CD14-positive monocyte (primary cell): ENCODE measurements at regions not wholly inside any gene's neighbourhood (a gene's known extent, or its start where the extent isn't known, plus 50 kb on each side); places are given as distances from the start of the nearest gene placed in this dataset.

ENCODE experiments used
- DNase-seq, 3 donors: peaks; one replicate each; pipeline ENCODE4 v3.0.0-alpha.2; 2011 to 2022
- H2AFZ ChIP-seq: 2 replicates; pipeline ENCODE4 v1.6.0; 2012; ENCODE audit warnings: mild to moderate bottlenecking, low read depth, low read length, inconsistent platforms; ENCODE audit not compliant: insufficient read depth, poor library complexity, severe bottlenecking
- H3K27ac ChIP-seq, 2 donors: 1 replicate in 1 of 2; 2 replicates in 1 of 2; pipeline ENCODE4 v1.5.1; 2012 to 2013; ENCODE audit warnings: low read length in 2 of 2, control low read depth in 1 of 2, inconsistent platforms in 1 of 2, low read depth in 1 of 2, mild to moderate bottlenecking in 1 of 2
- H3K27me3 ChIP-seq, 2 donors: one replicate each; pipeline versions ENCODE4 v1.6.0 to v1.6.1; 2011 to 2013; ENCODE audit warnings: low read length in 2 of 2; ENCODE audit not compliant: control insufficient read depth in 2 of 2, insufficient read depth in 2 of 2
- H3K36me3 ChIP-seq, 2 donors: replicated peaks in 1 of 2; 1 replicate in 1 of 2; 2 replicates in 1 of 2; pipeline versions ENCODE4 v1.5.1 to v1.6.1; 2012 to 2013; ENCODE audit warnings: low read length in 2 of 2, control low read depth in 1 of 2, inconsistent platforms in 1 of 2, mild to moderate bottlenecking in 1 of 2; ENCODE audit not compliant: insufficient read depth in 2 of 2, control insufficient read depth in 1 of 2
- H3K4me1 ChIP-seq, 2 donors: 1 replicate in 1 of 2; 2 replicates in 1 of 2; pipeline versions ENCODE4 v1.5.1 to v1.6.1; 2012 to 2013; ENCODE audit warnings: low read length in 2 of 2, control low read depth in 1 of 2, inconsistent platforms in 1 of 2, mild to moderate bottlenecking in 1 of 2, moderate library complexity in 1 of 2; ENCODE audit not compliant: insufficient read depth in 2 of 2, control insufficient read depth in 1 of 2
- H3K4me2 ChIP-seq: replicated peaks from 2 replicates; pipeline ENCODE3; 2012; ENCODE audit warnings: low read length, moderate library complexity, mild to moderate bottlenecking; ENCODE audit not compliant: poor library complexity, severe bottlenecking; ENCODE audit errors: extremely low read depth
- H3K4me3 ChIP-seq, 3 experiments: fragments of 200-600 bp in 1 of 3; sonication (generic) in 1 of 3; replicated peaks in 1 of 3; 1 replicate in 2 of 3; 2 replicates in 1 of 3; pipeline ENCODE4 v1.5.1; 2011 to 2013; ENCODE audit warnings: low read length in 3 of 3, mild to moderate bottlenecking in 3 of 3, control low read depth in 2 of 3, low read depth in 2 of 3, inconsistent platforms in 1 of 3, moderate library complexity in 1 of 3
- H3K79me2 ChIP-seq: 2 replicates; pipeline ENCODE4 v1.6.0; 2012; ENCODE audit warnings: mild to moderate bottlenecking, control low read depth, inconsistent platforms, low read length, moderate library complexity; ENCODE audit not compliant: insufficient read depth
- H3K9ac ChIP-seq: 2 replicates; pipeline ENCODE4 v1.6.0; 2017; ENCODE audit warnings: low read length, mild to moderate bottlenecking; ENCODE audit not compliant: insufficient read depth, poor library complexity, severe bottlenecking
- H3K9me3 ChIP-seq, 2 donors: replicated peaks in 1 of 2; 1 replicate in 1 of 2; 2 replicates in 1 of 2; pipeline versions ENCODE4 v1.5.1 to v1.6.1; 2012 to 2013; ENCODE audit warnings: low read length in 2 of 2, control low read depth in 1 of 2; ENCODE audit not compliant: control insufficient read depth in 1 of 2, insufficient read depth in 1 of 2
- H4K20me1 ChIP-seq: 2 replicates; pipeline ENCODE4 v1.6.0; 2012; ENCODE audit warnings: mild to moderate bottlenecking, low read length, control low read depth, moderate library complexity; ENCODE audit not compliant: insufficient read depth
- H3K27ac Mint-ChIP-seq, 7 donors: one replicate each; pipeline ENCODE4 v1.8.0; 2020; ENCODE audit warnings: mild to moderate bottlenecking in 7 of 7, mixed read lengths in 7 of 7, moderate library complexity in 6 of 7, inconsistent platforms in 2 of 7
- H3K27me3 Mint-ChIP-seq, 3 donors: one replicate each; pipeline ENCODE4 v1.8.0; 2021 to 2022; ENCODE audit warnings: low read depth in 3 of 3, mild to moderate bottlenecking in 3 of 3, mixed read lengths in 3 of 3, moderate library complexity in 3 of 3, inconsistent platforms in 1 of 3
- H3K36me3 Mint-ChIP-seq, 2 donors: one replicate each; pipeline ENCODE4 v1.8.0; 2020; ENCODE audit warnings: mixed read lengths in 2 of 2, inconsistent platforms in 1 of 2, mild to moderate bottlenecking in 1 of 2
- H3K4me1 Mint-ChIP-seq: one replicate; pipeline ENCODE4 v1.8.0; 2020; ENCODE audit warnings: mild to moderate bottlenecking, mixed read lengths
- H3K4me3 Mint-ChIP-seq, 2 donors: one replicate each; pipeline ENCODE4 v1.8.0; 2020; ENCODE audit warnings: mild to moderate bottlenecking in 2 of 2, mixed read lengths in 2 of 2, moderate library complexity in 1 of 2
- H3K9me3 Mint-ChIP-seq, 7 donors: one replicate each; pipeline ENCODE4 v1.8.0; 2020 to 2022; ENCODE audit warnings: mixed read lengths in 7 of 7, mild to moderate bottlenecking in 6 of 7, moderate library complexity in 6 of 7, inconsistent platforms in 2 of 7
- CTCF ChIP-seq: fragments of 200-600 bp; IDR thresholded peaks from one replicate; pipeline ENCODE4 v1.8.0; 2022; ENCODE audit warnings: antibody characterized with exemption, mild to moderate bottlenecking
- WGBS: methylation state at CpG from one replicate; pipeline ENCODE4 v1.1.5; 2013; ENCODE audit warnings: missing lambda C conversion rate; ENCODE audit not compliant: insufficient coverage; 5-methylcytosine and 5-hydroxymethylcytosine counted together
- intact Hi-C, 2 donors: fragments of 100-400 bp; cut with micrococcal nuclease; formaldehyde crosslinking; loops; one replicate each; pipeline versions ENCODE4 v1.15.0 to v1.15.1; 2023

DNA sequence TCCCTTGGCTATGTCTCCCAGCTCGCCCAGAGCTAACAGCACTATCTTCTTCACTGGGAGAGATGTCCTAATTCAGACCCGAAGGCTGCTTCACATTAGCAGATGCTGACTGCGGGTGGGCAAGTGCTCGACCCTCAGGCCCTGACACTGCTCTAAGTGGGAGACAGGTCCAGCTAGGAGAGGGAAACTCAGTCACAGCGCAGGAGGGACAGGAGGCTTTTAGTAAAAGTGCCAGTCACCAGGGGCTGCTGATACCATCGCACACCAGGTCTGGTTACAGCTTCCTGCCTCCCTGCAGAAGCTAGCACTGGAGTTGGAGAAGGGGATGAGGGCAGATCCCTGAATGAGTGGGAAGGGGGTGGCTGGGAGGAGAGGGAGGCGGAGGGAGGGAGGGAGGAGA, 365.8 kb upstream of the RGMA start:
- intact Hi-C loops: no loop called here
- no peaks in the 10 kb centered on the region for H3K4me1 ChIP-seq
- H4K20me1 ChIP-seq: no peaks in the 10 kb centered on the region
- H3K27me3 Mint-ChIP-seq: peaks cover 1 to 13% (median 2%) of the 10 kb centered on the region in 3 donors
- H3K9ac ChIP-seq: no peak overlapping the region
- peaks cover 0 to 3% of the 10 kb centered on the region in 2 donors for H3K27me3 ChIP-seq
- no peaks in the 10 kb centered on the region for H3K9me3 ChIP-seq
- no peak overlapping the region for H3K27ac ChIP-seq
- H3K4me1 Mint-ChIP-seq: peaks cover 4% of the 10 kb centered on the region
- no peak overlapping the region for H2AFZ ChIP-seq
- H3K9me3 Mint-ChIP-seq: peaks cover 0 to 4% (median 0%) of the 10 kb centered on the region in 7 donors
- 58% methylated on average over 4 of the region's 7 CpGs for WGBS
- H3K4me3 Mint-ChIP-seq: no peak overlapping the region
- H3K4me2 ChIP-seq: no peak overlapping the region
- no peaks in the 10 kb centered on the region for H3K36me3 ChIP-seq
- no peak for DNase-seq
- no peaks in the 10 kb centered on the region for H3K79me2 ChIP-seq
- TF ChIP-seq CTCF: no peak
- H3K36me3 Mint-ChIP-seq: no peaks in the 10 kb centered on the region
- H3K4me3 ChIP-seq: no peak overlapping the region
- H3K27ac Mint-ChIP-seq: no peak overlapping the region

DNA sequence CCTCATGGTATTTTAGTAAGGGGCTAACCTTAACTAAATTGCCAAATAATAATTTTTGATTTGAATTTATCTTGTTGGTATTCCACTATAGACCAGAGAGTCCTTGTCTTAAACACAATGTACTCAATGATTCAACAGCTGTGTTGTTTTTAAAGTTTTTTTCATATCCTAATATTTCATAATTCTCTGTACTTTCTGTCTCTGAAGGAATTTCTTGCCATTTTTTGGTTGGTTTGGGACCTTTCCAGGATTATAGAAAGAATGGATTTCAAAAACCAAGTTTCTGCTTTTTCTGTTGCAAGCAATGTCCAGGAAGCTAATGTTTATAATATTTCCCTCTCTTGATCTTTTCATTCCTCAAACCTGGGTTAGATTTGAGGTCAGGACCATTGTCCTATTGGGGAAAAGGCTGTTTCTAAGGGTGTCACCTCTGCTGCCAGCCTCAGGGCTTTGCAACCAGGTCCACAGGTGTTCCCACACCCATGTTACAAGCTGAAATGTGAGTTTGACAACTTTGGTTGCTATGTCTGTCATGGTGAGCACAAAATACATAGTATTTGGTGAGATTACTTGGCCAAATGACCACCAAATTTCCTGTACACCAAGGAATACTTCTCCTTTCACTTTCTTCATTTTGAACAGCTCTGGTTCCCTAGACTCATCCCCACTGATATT, 363.7 kb upstream of the RGMA start:
- Histone ChIP-seq H3K4me1 (no peaks in the 10 kb centered on the region), H2AFZ (no peak overlapping the region), H3K36me3 (no peaks in the 10 kb centered on the region), H3K79me2 (no peaks in the 10 kb centered on the region), H3K4me3 (no peak overlapping the region), H3K27ac (no peak overlapping the region), H3K9me3 (no peaks in the 10 kb centered on the region), H3K4me2 (no peak overlapping the region), H3K9ac (no peak overlapping the region), H4K20me1 (no peaks in the 10 kb centered on the region), H3K27me3 (peaks cover 0 to 3% of the 10 kb centered on the region in 2 donors)
- H3K27me3 Mint-ChIP-seq: peaks cover 2 to 13% (median 3%) of the 10 kb centered on the region in 3 donors
- H3K9me3 Mint-ChIP-seq: peaks cover 0 to 3% (median 0%) of the 10 kb centered on the region in 7 donors
- intact Hi-C loops: no loop called here
- DNase-seq: no peak
- no peak overlapping the region for H3K27ac Mint-ChIP-seq
- no peak for TF ChIP-seq CTCF
- peaks cover 4% of the 10 kb centered on the region for H3K4me1 Mint-ChIP-seq
- no peaks in the 10 kb centered on the region for H3K36me3 Mint-ChIP-seq
- H3K4me3 Mint-ChIP-seq: no peak overlapping the region
